DMS114 treated with DMSO at 0.1 percent for 48 hours (cell line): ENCODE measurements at regions not wholly inside any gene's neighbourhood (a gene's known extent, or its start where the extent isn't known, plus 50 kb on each side); places are given as distances from the start of the nearest gene placed in this dataset.

Experiments
- DNase-seq: peaks from one replicate; lab custom pipeline; 2025; ENCODE audit not compliant: unreplicated experiment; lab: John Stamatoyannopoulos, UW

DNA sequence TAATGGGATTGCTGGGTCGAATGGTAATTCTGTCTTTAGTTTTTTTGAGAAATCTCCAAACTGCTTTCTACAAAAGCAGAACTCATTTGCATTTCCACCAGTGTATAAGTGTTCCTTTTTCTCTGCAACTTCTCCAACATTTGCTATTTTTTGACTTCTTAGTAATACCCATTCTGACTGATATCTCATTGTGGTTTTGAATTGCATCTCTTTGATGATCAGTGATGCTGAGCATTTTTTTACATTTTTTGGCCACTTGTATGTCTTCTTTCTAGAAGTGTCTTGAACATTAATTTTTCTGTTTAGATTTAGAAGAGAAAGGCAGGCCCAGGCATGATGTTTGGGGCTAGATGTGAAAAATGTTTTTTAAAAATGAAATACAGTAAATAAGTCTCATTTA is 553.1 kb upstream of the MAN1A1 start:
- no peak for DNase-seq

DNA sequence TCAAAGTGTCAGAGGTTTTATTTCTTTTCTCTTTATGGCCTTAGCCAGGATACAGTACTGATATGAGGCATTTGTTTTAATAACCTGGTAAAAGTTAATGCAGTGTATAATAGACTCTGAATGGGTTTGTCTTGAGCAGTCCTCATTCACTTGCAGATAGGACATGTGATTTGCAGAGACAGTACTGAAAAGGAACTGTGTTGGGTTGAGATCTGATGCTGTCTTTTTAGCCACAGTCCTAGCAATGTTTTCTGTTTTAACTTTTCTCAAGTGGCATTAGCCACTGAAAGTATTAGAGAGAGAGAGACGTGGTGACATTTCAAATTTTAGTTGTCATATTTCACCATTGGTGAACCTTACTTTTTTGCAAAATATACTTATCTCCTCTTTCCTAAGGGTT is 547.2 kb upstream of the MAN1A1 start:
- DNase-seq = no peak

DNA sequence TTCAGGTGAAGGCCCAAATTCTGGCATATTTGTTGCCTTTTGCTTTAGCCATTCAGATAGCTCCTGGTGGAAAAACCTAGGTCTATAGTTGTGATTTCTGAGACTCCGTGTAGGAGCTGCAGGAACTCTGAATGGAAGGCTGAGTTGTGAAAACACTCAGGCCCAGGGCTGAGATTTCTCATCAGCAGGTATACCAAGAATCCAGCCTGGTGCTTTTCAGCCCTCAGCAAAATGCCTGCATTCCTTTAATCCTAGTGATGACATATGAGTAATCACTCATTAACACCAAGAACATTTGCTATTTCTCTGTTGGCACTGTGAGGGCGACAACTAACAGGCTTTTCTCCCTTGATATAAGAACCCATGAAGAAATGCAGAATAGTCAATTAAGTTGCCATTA is 546.1 kb upstream of the MAN1A1 start:
- no peak for DNase-seq

DNA sequence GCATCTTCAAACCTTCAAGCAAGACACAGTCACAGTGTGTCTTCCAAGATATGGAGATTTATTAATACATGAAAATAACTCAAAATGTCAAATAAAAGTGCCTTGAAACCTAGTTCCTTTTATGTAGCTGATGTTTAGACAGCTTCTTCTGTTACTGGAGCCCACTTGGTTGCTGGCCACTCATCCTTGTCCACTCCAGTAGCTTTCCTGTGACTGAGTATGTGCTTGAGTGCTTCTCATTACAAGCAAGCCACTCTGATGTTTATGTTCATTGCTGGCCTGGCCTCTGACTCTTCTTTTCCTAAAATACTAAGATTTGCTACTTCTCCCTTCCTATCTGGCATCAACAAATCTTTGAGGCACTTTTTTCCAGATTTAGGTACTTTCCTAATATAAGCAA is 545.2 kb upstream of the MAN1A1 start:
- no peak for DNase-seq

DNA sequence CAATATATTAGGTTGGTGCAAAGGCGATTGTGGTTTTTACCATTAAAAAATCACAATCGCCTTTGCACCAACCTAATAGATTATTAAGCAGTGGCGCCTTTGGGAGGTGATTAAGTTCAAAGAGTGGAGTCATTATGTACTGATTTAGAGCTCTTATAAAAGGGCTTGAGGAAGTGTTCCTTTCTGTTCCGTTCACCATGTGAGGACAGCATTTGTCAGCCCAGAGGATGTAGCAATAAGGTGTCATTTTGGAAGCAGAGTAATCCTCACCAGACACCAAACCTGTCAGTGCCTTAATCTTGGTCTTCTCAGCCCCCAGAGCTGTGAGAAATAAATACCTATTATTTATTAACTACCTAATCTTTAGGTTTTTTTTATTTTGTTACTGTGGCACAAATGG is 542.1 kb upstream of the MAN1A1 start:
- DNase-seq = no peak

DNA sequence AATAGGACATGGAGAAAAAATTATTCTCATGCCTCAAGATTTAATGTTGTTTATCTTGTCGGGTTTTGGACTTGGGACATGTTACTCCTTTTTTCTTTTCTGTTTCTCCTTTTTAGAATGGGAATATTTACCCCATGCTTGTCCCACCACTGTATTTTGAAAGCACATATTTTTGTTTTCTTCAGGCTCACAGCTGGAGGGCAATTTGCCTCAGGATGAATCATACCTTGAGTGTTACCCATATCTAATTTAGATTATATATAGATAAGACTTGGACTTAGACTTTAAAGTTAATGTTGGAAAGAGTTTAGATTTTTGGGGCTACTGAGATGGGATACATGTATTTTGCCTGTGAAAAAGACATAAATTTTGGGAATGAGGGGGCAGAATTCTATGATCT is 541.6 kb upstream of the MAN1A1 start:
- DNase-seq = no peak

DNA sequence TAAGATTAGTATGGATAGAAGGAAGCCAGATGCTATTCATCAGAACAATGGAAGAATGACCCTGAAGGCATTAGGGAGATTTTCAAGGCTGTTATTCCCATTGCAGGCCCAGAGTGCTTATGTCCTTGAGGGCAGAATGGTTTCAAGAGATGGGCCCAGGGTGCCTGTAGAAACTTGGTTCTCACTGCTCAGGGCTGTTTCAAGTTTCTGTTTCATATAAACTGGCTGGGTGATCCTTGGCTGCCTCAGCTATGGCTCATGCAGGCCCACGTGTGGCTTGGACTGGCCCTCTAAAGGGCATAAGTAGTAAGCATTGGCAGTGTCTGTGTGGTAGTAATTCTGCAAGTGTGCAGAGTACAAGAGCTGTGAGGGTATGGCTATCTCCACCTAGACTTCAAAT is 540.9 kb upstream of the MAN1A1 start:
- DNase-seq = no peak

DNA sequence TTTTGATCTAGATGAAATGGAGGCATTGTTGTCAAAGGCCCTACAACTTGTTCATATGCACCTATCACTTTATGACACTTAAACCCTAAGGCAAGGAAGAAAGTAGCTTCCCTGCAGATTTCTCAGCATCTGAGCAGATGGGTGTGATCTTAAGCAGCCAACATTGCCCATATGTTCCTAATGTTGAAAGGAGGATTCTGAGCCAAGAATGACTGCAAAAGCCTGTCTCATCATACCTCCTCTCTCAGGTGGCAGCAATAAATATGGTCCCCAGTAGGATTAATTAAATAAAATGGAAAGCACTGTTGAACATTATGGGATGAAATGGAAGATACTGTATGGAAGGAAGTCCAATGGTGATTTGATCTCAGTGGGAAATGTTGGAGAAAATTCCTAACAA is 538.1 kb upstream of the MAN1A1 start:
- DNase-seq = no peak

DNA sequence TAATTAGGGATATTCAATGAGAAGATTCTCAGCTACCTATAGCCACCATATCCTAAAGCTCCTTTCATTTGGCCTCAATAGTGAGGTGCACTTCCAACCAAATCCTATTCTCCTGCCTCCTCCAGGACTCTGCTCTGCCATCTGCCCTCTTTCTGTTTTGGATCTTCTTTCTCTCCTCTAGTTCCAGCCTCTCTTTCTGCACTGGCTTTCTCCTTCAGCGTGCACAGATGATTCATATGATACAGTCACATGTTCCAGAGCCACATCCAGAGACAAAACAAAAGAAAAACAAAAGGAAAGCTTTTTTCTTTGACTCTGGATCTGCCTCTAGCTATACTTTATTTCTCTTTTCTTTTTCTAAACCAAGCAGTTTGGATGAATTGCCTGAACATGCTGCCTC is 531.9 kb upstream of the MAN1A1 start:
- DNase-seq = no peak

DNA sequence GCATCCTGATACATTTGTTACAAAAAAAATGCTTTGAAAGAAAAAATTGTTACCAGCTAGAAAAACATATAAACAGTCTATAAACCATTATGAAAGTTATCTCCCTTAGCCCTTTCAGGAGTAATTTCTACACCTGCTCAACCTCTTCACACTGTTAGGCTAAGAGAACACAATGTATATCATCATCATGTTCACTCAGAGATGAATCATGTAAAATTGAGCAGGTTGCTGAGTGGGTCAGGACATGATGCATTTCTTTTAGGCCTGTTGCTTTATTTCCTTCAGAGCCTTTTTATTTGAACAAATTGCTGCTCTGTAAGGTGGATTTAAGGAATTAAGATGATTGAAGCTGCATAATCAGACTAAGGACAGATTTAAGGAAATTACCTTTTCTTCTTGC is 531.3 kb upstream of the MAN1A1 start:
- no peak for DNase-seq

DNA sequence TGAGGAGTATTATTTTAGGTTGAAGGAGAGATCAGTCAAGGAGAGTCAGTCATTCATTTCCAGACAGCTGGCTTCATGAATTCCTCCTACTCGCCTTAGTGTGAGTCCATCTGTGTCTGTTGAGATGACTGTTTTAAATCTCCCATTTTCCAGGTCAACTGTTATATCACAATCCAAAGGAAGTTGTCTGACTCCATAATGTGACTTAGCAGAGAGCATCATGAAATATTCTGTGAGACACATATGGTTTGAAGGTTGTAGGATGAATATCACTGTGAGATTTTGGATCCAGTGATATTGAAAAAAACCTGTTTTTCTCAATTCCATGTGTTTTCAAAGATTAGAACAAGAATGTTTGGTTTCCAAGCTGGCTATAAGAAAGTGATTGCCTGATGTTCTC is 530.2 kb upstream of the MAN1A1 start:
- no peak for DNase-seq

DNA sequence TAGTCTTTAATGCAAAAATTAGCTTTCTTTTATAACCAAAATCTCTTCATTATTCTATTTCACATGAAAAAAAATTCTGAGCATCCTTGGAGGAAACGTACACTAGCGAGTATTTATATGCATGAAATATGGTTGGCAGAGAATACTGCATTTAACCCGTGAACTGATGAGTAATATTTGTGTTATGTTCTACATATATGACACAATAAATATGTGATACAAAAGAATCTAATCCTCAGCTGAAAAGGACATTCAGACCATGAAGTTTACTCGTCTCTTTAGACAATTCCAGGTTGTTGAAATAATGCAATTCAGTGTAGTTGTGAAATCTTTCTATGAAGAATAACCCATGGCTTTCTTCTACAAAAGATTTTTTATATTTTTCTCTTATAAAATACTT is 524.8 kb upstream of the MAN1A1 start:
- DNase-seq = no peak

DNA sequence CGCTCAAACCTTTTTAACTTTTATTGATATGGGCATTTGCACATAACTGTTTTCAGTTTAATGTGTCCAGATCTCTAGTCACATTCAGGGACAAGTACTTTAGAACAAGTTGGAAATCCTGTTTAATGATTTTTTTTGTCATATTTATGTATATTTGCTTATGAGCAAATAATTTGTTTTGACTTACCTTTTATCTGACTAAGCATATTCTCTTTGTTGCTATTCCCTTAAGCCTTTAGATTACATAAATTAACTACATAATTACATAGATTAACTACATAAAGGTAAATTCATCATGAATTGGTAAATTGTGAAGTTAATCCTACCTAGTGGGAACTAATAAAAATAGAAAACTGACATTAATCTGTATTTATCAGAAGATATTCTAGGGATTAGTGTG is 523.5 kb upstream of the MAN1A1 start:
- no peak for DNase-seq

DNA sequence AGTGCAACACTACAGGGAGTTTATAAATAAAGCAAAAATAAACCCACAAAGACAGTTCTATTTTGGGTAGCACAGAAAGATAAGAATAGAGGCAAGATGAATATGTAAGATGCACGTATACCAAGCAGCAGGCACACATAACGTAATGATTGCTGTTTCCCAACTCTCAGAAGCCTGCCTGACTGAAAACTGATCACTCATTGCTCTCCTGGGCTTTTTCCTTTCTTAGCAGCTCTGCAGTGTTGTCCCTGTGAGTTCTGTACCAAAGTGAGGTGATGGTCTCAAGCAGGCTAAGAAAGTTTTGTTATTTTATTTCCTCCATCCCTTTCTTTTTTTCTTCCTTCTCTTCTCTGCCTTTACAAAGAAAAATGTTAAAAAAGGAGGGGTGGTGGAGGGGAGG is 522.0 kb upstream of the MAN1A1 start:
- no peak for DNase-seq

DNA sequence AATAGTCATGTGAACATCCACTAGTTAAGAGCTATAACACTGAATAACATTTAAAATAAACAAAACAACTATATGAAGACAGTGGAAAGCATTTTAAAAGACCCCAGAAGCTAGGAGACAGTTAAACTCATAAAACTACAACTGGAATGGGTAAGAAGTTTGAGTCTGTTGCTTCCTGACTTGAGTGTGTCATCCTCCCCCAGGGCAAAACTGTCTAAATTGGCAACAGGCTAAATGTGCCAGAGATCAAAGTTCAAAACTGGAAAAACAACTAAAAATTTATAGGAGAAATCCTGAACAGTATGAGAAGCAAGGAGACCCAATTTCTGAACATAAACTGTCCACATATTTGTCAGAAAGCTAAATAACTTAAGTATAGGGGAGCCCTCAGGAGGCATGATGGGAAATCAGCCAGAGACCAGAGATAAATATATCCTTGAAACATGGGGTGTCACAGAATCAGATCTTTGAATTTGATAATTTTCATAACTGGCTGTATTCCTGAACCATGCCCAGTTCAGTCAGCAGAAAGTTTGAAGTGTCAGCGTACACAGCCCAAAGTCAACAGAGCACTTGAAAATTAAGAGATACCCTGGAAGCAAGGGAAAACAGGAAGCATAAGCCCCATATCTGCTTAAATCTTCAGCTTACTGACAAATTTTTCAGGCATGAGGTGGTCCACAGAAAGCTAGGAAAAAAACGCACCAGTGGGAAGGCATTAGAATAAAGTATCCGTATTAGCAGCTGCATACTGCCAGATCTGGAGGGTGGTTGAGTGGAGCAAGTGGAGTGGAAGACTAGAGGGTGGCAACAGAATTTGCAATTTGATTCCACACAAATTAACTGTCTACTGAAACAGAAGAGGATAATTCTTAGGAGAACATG is 516.1 kb upstream of the MAN1A1 start:
- no peak for DNase-seq

DNA sequence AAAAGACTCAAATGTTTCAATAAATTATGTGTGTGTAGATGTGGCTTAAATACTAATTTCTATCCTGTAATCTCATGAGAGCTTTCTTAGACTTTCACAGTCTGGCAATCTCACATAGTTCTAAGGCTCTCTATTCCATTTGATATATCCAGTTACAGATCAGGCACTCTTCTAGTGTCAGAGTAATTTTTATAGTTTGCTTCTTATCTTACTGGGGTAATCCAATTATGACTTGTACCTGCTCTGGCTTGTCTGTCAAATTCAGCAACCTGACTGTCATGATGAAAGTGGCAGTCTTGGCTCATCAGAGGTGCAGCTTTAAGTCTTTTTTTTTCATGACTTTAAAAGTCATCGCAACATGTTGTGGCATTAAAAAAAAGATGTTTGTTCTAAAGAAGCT is 513.2 kb upstream of the MAN1A1 start:
- DNase-seq = no peak

DNA sequence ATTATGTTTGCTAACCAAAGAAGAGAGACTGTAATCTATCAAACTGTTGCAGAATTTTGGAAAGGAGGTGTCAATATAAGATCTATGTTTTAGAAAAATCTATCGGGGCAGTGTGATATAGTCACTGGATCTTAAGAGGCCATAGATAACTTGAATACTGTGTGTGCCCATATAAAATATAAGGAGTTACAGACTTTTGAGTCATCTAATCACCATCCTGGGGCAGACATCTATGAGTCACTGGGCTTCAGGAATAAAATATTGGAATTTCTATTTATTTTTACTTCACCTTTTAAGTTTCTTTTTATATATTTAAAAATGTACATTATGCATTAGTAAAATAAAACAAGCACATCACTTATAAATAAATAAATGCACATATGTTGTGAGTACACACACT is 509.3 kb upstream of the MAN1A1 start:
- DNase-seq = no peak

DNA sequence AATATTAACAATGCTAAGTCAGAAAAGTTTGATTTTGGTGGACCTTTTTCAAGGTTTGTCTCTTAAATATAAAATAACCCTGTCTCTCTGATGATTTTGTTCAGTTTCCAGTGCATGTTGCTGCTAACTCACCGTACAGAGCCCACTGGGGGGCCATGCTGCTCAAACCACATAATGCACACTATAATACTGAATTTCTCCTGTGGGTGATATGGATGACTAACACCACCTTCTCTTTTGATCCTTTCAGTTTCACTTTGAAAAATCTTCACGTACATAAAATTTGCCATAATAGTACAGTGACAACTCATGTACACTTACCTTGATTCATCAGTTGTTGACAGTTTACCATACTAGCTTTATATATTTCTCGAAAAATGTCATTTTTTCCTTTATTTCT is 506.6 kb upstream of the MAN1A1 start:
- no peak for DNase-seq

DNA sequence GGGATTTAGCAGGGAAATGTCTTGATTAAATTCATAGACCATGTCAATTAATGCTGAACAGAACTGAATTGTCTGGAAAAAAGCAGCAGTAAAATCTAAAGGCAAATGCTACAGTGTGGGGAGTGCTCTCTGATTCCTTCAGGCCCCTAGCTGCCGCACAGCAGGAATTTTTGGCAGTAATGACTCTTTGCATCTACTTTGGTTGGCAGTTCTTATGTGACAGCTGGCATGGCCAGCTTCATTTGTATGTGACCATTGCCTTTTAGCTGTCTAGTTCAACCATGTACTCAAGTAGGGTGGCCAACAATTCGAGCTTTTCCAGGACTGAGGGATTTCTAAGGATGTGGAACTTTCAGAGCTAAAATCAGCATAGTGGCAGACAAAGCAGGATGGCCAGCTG is 499.1 kb upstream of the MAN1A1 start:
- DNase-seq = no peak

DNA sequence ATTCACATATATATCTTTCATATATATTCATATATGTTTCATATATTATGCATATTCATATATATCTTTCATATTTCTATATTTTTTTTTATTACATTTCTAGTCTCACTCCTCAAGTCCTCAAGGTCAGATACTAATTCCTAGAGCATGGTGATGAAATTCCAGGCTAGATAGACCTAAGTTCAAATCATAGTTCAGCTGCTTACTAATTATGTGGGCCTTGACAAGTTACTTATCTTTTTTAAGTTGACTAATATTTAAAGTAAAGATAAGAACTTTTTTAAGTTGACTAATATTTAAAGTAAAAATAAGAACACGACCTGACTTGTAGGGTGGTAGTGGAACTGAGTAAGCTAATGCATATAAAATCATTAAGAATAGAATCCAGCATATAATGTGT is 495.6 kb upstream of the MAN1A1 start:
- DNase-seq = no peak

DNA sequence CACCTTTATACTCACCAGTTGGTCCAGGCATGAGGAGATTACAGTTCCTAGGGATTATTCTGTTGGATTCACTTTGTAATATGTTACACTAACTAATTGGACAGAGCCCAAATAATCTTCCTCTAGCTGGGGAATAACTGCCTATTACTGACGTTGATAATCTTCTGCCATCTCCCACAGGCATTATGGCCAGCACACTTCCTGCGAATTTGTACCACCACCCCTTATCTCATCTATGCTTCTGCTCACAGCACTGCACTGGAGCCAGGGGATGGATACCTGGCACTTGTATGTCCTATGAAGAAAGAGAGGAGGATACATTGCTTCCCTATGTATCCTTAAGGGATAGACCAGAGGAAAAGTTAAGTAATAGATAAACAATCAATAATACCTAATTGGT is 494.8 kb upstream of the MAN1A1 start:
- no peak for DNase-seq

DNA sequence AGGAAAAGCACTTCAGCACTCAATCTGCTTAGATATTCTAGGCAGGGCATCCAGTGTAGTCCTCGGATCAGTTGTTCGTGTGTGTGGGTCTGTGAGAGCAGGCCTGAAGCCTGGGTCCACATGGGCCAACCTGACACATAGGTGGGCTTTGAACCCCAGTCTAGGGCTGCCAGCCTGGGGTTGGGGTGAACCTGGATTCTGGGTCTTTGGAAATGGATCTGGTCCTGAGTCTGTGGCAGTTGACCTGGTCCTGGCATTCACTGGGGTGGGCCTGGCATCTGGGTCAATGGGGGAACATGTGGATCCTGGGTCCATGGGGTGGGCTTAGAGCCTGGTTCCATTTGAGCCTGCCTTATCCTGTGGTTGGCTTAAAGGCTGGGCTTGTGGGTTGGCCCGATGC is 492.6 kb upstream of the MAN1A1 start:
- no peak for DNase-seq

DNA sequence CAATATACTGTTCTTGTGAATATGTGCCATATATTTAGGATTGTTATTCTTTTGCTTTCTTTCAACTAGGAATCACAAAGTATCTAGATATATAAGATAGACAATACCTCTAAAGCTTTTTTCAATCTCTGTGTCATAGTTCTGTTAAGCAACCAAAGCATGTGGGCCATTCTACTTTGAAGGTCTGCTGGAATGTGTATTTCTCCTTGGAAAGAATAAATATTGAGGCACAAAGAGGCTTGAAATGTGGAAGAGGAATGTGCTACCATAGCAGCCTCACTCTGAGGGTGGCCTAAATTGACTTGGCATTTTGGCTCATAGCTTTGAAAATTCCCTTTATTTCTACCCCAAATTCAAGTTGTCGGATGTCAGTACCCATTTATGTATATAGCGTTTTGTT is 488.5 kb upstream of the MAN1A1 start:
- no peak for DNase-seq
